Fibroblast of mammary gland (primary cell): ENCODE measurements at regions not wholly inside any gene's neighbourhood (a gene's known extent, or its start where the extent isn't known, plus 50 kb on each side); places are given as distances from the start of the nearest gene placed in this dataset.
"Not testable (repeated sequence)": the region's sequence is repeated elsewhere in the genome, so short reads cannot be mapped to it uniquely, and the experiment has no call there.

ENCODE experiments used
- DNase-seq: peaks from one replicate; pipeline ENCODE4 v3.0.0-alpha.2; 2010; ENCODE audit warnings: low read depth
- H3K4me3 ChIP-seq: 2 replicates; pipeline ENCODE4 v1.5.1; 2011; ENCODE audit warnings: low read depth, mild to moderate bottlenecking, low read length, moderate library complexity; ENCODE audit not compliant: control insufficient read depth
- CTCF ChIP-seq: conservative IDR thresholded peaks from 2 replicates; pipeline ENCODE4 v1.5.1; 2011; ENCODE audit warnings: low read depth, low read length, inconsistent platforms; ENCODE audit not compliant: control insufficient read depth, insufficient read depth

- DNase-seq = not testable (repeated sequence)
Measured at GRCh38 chr1:245102149-245102548, 52.6 kb upstream of the KIF26B start.

GRCh38 chr1:245099401-245099800 lies 55.4 kb upstream of the KIF26B start:
- DNase-seq = no peak
- H3K4me3 ChIP-seq = no peak overlapping the region
- TF ChIP-seq CTCF = no peak

More at GRCh38 chr1:245102149-245102548, 52.6 kb upstream of the KIF26B start:
- H3K4me3 ChIP-seq = not testable (repeated sequence)

GRCh38 chr1:245098924-245099323 lies 55.9 kb upstream of the KIF26B start:
- TF ChIP-seq CTCF = no peak

GRCh38 chr1:245096311-245097066 lies 58.3 kb upstream of the KIF26B start:
- TF ChIP-seq CTCF = no peak
- no peak for DNase-seq
- no peak overlapping the region for H3K4me3 ChIP-seq

More at GRCh38 chr1:245098924-245099323, 55.9 kb upstream of the KIF26B start:
- DNase-seq = no peak
- H3K4me3 ChIP-seq = no peak overlapping the region

GRCh38 chr1:245095903-245096302 lies 58.9 kb upstream of the KIF26B start:
- no peak for TF ChIP-seq CTCF
- DNase-seq = no peak
- no peak overlapping the region for H3K4me3 ChIP-seq

- H3K4me3 ChIP-seq = no peak overlapping the region
- TF ChIP-seq CTCF = no peak
- no peak for DNase-seq
Measured at GRCh38 chr1:245094954-245095353, 59.8 kb upstream of the KIF26B start.

- TF ChIP-seq CTCF = no peak
- no peak overlapping the region for H3K4me3 ChIP-seq
- no peak for DNase-seq
Measured at GRCh38 chr1:245094092-245094491, 60.7 kb upstream of the KIF26B start.
